GM19238 (cell line): ENCODE measurements at regions not wholly inside any gene's neighbourhood (a gene's known extent, or its start where the extent isn't known, plus 50 kb on each side); places are given as distances from the start of the nearest gene placed in this dataset.
"Not testable (repeated sequence)": the region's sequence is repeated elsewhere in the genome, so short reads cannot be mapped to it uniquely, and the experiment has no call there.

Experiments
- DNase-seq: peaks from one replicate; pipeline ENCODE4 v3.0.0; 2011; ENCODE audit warnings: low spot score; ENCODE audit not compliant: insufficient read length

GRCh38 chr9:29211003-29211579 lies 1637.8 kb upstream of the C9orf72 start:
- DNase-seq, result no peak

DNA sequence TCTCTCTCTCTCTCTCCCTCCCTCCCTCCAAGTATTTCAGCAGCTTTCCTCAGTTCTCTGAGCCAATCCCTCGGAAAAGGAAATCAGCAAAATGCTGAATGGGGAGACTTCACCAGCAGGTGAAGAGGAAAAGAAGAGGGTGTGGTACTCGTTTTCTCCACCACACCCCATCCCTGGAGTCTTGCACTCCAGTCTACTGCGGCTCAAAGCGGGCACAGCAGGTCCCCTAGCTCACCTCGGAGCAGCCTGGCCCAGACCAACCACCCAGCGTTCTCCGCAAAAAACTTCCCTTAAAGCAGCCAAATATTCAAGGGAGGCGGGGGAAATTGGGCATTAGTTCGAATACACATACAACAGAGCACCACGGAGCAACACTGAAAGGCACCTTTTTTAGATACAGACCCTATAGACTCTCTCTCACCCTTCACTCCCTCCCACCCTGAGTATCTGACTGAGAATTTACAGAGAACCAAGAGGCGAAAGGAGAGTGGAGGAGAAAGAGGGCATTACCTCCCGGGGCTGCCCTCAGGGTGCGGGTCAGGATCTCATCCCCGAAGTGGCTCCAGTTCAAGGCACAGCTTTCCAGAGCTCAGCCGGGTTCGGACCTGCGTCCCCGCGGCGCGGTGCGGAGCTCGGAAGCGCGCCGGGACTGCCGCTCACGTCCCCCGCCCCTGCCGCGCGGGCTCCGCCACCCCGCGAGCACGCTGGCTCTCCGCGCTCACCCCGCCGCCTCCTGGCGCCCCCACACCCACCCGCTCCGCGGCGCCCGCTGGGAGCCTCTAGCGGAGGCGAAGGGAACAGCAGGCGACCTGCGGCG lies 1638.5 kb upstream of the C9orf72 start:
- peak; percentile 27 for DNase-seq

GRCh38 chr9:29212397-29213387 lies 1639.4 kb upstream of the C9orf72 start:
- no peak for DNase-seq

- no peak for DNase-seq
Observed at GRCh38 chr9:29213417-29214153, 1640.3 kb upstream of the C9orf72 start, which contains the start of gene LINGO2. Gene LINGO2 (minus strand): TSS chr9:29213601.

DNA sequence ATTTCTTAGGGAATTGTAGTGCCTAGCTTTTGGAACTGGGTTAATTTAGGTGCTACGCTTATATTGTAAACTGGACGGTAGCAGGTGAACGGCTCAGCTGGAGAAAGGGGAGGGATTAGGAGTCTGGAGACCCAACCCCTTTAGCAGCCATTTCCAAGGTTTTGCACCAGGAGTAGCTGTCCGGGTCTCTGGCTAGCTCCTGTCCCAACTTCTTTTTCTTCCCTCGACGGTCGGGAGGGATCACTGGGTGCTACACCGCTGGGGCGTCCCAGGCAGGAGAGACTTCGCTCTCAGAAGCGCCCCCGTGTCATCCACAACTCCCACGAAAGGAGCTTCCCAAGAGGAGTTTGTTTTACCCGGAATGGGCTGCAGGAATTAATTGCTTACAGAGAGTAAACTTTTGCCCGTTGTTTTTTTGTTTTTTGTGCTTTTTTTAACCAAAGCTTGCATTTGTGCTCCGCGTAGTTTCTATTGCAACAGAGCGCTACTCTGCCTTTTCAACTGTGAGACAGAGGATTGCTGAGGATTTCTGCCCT lies 1640.9 kb upstream of the C9orf72 start:
- DNase-seq, result no peak

- DNase-seq, result no peak
Observed at GRCh38 chr9:29214690-29215253, 1641.5 kb upstream of the C9orf72 start.

DNA sequence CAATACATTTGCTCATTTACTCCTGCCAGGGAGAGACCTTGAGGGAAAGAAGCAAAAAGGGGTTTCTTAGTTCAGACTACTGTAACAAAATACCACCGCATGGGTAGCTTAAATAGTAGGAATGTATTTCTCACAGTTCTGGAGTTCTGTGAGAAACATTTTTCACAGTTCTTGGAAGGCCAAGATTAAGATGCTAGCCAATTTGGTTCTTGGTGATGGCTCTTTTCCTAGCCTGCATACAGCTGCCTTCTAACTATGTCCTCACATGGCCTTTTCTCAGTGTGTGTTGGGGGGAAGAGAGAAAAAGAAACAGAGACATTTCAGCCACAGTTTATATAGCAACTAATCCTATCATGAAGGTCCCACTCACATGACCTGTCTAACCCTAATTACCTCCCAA lies 1644.7 kb upstream of the C9orf72 start:
- DNase-seq, result no peak

DNA sequence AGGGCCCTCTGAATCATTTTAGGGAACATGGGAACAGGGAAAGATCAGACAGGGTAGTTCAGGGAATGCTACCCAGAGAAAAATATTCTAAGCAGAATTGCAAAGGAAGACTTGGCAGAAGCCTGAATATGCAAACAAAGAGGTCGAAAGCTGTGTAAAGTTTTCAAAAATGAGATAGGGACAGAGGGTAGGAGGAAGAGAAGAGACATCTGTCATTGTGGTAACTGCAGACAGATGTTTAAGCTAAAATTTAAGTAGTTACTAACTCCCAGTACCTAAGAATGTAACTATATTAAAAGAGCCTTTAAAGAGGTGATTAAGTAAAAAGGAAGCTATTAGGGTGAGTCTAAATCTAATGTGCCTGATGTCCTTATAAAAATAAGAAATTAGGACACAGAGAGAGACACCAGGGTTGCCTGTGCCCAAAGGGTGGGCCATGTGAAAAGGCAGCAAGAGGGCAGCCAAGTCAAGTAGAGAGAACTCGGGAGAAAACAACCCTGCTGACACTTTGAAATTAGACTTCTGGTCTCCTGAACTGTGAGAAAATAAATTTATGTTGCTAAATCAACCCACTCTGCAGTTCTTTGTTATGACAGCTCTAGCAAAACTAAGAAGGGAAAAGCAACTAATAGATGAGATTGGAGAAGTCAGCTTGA lies 1647.4 kb upstream of the C9orf72 start:
- DNase-seq, result no peak

- no peak for DNase-seq
Observed at GRCh38 chr9:29228558-29228957, 1655.3 kb upstream of the C9orf72 start.

DNA sequence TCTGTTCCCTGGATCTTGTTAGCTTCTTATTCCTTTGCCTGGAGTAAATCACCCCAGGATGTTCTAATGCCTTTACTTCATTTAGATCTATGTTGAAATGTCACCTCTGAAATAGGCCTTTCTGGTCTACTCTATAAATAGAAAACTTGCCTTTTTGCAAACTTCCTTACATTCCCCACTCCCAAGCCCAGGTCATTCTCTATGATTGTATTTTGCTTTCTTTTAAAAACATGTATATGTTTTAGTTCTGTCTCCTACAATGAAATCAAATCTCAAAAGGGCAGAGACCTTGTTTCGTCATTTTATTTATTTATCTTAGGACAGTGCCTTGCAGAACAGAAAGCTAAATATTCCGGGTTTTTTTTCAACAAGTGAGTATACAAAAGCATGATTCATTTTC lies 1657.7 kb upstream of the C9orf72 start:
- no peak for DNase-seq

DNA sequence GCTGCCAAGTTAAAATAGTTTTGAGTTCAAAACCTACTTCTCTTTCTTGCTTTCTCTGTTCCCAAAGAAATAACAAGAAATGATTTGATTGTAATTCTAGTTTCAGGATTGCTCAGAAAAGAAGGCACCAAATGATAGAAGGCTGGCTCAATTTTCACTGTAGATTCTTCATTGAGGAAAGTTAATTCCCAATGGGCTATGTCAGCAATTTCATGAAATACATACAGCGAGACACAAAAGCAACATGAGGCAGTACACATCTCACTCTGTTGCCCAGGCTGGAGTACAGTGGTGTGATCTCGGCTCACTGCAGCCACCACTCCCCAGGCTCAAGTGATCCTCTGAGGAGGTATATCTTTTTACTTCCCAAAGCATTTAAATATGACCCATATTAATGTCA lies 1659.9 kb upstream of the C9orf72 start:
- no peak for DNase-seq

GRCh38 chr9:29241320-29241719 lies 1668.0 kb upstream of the C9orf72 start:
- DNase-seq, result no peak

- DNase-seq, result no peak
Observed at GRCh38 chr9:29245351-29245750, 1672.1 kb upstream of the C9orf72 start.

DNA sequence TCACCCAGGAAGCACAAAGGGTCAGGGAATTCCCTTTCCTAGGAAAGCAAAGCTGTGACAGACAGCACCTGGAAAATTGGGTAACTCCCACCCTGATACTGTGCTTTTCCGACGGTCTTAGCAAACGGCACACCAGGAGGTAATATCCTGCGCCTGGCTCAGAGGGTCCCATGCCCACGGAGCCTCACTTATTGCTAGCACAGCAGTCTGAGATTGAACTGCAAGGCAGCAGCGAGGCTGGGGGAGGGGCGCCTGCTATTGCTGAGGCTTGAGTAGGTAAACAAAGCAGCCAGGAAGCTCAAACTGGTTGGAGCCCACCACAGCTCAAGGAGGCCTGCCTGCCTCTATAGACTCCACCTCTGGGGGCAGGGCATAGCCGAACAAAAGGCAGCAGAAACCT lies 1697.1 kb upstream of the C9orf72 start:
- DNase-seq, result not testable (repeated sequence)

GRCh38 chr9:29282121-29282520 lies 1708.8 kb upstream of the C9orf72 start:
- no peak for DNase-seq

DNA sequence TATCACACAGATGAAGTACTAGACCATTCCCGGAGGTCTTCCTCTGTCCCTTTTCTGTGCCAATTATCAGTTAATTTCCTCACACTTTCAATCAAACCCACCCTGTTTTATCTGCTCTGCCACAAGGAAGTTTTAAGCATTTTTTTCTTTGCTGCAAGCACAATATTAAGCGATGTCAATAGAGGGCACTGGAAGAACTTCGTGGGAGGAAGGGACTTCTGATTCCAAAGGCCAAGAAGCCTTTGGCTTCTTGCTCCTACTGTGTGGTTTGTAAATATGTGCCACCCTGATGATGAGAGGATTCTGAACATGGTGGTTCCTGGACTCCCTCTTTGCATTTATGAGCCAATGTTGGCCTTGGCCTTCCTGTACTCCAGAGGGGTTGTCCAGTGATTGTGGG lies 1712.5 kb upstream of the C9orf72 start:
- no peak for DNase-seq

DNA sequence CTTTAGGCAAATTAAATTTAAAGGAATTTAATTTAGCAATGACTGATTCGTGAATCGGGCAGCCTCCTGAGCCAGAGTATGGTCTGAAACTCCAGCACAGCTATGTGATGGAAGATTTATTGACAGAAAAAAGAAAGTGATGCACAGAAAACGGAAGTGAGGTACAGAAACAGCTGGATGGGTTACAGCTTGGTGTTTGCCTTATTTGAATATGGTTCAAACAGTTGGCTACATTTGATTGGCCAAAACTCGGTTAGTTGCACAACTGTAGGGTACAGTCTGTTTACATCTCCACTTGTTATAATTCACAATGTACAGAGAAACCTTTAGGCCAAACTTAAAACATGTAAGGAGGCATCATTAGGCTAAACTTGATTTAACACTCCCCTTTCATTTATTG lies 1716.1 kb upstream of the C9orf72 start:
- DNase-seq, result no peak

DNA sequence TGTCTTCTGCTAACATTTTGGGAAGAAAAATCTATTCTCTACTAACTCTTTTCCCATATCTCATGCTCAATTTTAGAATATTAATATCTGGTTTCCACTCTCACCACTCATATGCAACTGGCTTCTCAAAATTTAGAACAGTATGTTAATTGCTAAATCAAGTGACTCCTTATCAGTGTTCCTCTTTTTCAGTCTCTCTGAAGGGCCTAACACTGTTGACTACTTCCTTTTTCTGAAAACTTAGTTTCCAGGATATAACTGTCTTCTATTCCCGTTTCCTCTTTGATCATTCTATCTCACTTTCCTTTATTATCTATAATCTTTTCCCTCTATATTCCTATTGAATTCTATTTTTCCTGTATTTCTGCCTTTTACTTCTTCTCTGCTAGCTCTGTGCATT lies 1717.2 kb upstream of the C9orf72 start:
- no peak for DNase-seq

GRCh38 chr9:29297592-29297991 lies 1724.3 kb upstream of the C9orf72 start:
- DNase-seq, result no peak

DNA sequence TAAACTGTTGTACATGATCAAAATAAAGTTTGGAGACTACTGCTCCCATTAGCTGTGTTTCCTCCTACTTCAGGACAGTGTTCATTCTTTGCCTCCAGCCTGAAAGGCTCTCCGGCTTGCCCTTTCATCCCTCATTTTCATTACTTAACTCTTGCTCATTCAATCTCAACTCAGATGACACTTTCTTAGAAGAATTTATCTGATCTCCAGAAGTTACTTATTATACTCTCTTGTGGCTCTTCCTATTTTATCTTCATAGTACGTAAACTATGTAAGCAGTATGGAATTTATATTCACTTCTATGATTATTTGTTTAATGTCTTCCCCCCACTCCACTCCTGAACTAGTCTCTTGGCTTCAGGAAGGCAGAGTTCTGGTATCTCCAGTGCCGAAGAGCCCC lies 1737.9 kb upstream of the C9orf72 start:
- DNase-seq, result no peak
